NCI-H524 treated with DMSO at 0.1 percent for 48 hours (cell line): ENCODE measurements at regions not wholly inside any gene's neighbourhood (a gene's known extent, or its start where the extent isn't known, plus 50 kb on each side); places are given as distances from the start of the nearest gene placed in this dataset.
"Not testable (repeated sequence)": the region's sequence is repeated elsewhere in the genome, so short reads cannot be mapped to it uniquely, and the experiment has no call there.

ENCODE experiments used
- DNase-seq: peaks from one replicate; lab custom pipeline; 2025; lab: John Stamatoyannopoulos, UW

DNA sequence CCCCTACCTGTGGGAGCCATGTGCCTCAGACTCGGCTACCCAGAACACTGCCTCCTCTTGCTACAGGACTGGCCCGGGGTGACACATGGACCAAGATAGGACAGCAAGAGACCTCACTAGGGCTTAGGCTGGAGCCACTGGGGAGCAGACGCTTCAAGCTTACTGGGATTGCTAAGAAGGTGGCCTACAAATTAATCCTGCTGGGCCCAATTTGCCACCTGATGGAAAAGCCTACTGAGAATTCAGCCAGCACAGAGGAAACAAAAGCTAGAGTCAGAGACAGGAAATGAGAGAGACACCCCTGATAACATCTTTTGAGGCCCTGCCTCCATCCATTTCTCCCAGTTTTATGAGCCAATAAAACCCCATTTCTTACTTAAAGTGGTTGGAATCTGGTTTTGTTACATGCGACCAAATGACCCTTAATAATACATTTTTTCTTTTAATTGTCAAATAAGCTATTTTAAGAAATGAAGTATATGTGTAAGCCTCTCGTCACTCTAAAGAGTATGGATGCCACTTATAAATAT lies 282.1 kb downstream of the CXCL12 start:
- no peak for DNase-seq

DNA sequence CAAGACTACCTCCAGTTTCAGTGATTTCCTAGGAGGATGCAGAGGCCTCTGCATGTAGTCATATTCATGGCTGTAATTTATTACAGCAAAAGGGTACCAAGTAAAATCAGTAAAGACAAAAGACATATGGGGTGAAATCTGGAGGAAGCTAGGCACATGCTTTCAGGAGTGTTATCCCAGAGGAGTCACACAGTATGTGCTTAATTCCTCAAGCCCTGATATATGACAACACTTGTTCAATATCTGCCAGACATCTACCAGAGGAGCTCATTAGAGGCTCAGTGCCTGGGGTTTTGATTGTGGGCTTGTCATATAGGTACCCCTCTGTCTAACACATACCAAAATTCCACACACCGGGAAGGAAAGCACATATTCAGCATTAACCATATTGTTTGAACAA lies 283.8 kb downstream of the CXCL12 start:
- no peak for DNase-seq

DNA sequence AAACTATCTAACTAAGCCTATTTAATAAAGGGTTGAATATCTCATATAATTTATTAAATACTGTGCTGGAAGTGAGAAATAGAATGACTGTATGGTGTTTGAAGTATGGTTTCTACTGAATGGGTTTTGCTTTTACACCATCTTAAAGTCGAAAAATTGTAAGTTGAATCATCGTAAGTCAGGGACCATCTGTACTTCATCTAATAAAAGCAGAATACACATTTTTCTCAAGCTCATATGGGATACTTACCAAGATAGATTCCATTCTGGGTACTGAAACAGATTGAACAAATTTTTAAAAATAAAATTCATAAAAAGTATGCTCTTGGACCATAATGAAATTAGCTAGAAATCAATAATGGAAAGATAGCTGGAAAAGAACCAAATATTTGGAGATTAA lies 285.4 kb downstream of the CXCL12 start:
- DNase-seq, result no peak

DNA sequence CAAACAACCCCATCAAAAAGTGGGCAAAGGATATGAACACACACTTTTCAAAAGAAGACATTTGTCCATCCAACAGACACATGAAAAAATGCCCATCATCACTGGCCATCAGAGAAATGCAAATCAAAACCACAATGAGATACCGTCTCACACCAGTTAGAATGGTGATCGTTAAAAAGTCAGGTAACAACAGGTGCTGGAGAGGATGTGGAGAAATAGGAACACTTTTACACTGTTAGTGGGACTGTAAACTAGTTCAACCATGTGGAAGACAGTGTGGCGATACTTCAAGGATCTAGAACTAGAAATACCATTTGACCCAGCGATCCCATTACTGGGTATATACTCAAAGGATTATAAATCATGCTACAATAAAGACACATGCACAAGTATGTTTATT lies 288.7 kb downstream of the CXCL12 start:
- DNase-seq, result not testable (repeated sequence)

DNA sequence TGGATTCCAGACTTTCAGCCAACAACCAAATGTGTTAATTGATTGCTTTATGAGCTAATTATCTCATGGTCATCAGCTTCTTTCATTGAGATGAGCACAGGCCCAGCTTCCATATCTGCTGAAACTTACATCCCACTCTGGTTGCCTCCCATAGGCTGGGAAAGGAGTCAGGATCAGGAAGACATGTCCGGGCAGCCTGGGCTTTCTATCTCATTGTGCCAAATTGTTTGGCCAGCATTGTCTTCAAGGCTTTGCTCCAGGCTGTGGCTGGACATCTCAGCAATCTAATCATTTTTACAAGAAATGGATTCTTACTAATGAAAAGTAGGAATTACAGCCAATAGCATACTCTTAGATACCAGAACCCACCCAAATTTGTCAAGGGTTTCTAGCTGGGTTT lies 295.2 kb downstream of the CXCL12 start:
- DNase-seq, result no peak

GRCh38 chr10:44087403-44087802 lies 297.5 kb downstream of the CXCL12 start:
- no peak for DNase-seq

GRCh38 chr10:44083719-44084400 lies 301.0 kb downstream of the CXCL12 start:
- no peak for DNase-seq

DNA sequence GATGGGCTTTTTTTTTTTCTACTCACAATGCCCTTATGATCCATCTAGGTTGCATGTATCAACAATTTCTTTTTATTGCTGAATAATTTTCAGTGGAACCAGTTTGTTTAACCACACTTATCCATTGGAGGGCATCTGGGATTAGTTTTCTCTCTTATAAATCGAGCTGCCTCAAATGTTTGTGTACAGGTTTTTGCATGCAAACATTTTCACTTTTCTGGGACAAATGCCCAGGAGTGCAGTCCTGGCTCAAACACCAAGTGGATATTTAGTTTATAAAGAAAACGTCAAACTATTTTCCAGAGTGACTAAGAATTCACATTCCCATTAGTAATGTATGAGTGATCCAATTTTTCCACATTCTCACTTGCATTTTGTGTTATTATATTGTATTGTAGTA lies 313.4 kb downstream of the CXCL12 start:
- no peak for DNase-seq

DNA sequence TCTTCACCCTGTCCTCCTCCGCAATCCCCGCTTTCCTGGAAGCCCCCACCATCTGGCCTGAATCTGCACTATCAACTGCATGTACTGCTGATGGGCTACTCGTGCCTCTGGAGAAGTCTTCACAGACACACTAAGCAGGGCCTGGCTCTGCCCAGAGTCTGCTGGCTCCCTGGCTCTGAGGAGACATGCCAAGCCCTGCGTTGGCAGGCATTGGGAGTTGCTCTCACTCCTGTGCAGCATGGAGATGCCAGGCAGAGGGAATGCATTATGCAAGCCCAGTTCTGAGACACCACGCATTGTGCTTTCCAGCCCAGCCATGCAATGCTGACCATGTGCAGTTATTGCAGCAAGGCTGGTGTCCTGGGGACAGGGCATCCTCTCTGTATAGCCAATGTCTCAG lies 314.6 kb downstream of the CXCL12 start:
- no peak for DNase-seq

DNA sequence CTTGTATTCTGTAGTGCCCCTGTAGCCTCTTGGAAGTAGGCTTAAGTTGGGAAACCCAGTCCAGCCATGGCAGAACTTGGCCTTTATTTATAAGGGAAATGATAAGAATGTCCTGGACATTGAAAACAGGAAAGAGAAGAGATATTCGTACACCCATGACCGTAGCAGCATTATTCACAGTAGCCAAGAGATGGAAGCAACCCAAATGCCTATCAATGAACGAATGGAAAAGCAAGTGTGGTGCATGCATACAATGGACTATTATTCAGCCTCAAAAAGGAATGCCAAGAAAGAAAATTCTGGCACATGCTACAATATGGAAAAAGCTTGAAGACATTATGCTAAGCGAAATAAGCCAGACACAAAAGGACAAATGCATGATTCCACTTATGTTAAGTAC lies 315.3 kb downstream of the CXCL12 start:
- no peak for DNase-seq

GRCh38 chr10:44068716-44069482 lies 316.0 kb downstream of the CXCL12 start:
- no peak for DNase-seq

DNA sequence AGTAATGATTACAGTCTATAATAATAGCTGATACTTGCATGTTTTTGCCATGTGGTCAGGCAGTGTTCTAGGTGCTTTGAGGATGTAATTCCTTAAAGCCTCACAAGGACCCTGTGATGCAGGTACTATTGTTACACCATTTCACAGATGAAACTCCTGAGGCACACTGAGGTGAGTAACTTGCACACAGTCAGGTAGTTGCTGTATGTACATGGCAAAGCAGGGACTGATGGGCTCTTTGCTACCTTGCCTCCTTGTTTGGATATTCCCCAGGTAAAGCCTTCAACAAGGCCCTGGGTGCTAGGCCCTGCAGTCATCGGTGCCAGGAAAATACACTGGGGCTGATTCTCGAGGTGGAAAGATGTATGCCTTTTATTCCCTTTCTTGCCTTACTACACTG lies 317.5 kb downstream of the CXCL12 start:
- DNase-seq, result no peak

DNA sequence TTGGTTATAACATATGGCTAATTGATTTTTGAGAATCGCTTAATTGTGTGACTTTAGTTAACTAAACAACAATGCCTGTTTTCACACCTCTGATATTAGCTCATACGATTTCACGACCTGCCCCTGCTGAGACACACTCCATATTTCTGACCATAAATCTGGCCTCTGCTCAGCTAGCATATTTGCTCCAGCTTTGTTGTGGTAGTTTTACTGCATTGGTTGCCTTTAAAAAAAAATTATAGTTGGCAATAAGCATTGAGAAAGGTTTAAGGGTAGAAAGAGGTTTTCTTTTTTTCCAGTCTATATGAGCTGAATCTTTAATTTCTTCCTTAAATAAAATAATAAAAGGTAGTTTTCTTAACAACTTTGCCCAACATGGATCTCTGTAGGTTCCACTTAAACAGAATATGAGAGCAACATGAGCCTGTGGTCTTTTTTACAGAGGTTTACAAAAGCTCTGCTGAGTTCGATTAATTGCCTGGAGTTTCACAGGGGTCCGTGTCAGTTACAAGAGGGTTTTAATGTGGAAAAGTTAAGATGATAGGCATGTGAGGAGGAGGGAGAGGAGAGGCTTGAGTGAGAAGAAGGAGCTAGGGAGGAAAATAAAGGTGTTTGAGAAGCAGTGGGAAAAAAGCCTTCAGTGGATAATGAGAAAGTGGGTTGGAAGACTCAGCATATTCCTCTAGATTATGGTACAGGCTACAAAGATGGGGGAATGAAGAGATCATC lies 318.2 kb downstream of the CXCL12 start:
- no peak for DNase-seq

- no peak for DNase-seq
Observed at GRCh38 chr10:44065788-44066526, 318.9 kb downstream of the CXCL12 start.

DNA sequence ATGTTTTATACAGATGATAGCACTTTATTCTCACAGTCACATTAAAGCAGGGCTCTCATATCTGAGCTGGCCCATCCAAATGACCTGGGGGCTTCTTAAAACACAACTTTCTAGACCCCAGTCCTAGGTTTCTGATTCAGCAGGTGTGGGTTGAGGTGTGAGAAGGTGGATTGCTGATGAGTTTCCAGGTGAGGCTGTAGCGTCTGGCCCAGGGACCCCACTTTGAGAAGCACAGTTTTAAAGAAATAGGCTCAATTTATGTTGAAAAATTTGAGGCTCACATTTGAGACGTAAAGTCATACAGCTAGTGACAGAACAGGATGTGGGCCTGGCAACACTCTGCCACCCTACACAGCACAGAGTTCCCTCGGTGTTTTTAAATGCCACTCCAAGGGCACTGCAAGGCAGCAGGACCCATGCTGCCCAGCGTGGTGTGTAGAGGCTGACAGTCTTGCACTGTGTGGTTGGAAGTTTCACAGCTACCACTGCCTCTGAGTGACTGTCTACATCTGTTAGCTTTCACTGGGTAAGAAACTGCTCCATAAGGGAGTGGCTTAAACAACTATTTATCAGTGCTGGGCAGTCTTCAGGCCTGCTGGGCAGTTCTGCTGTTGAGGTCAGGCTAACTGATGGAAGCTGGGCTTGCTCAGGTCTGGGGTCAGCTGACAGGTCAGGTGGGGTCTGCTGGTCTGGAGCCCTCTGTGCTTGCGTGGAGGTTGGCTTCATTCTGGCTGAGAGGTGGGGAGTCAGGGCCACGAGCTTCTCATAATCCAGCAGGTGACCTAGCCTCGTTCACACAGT lies 319.7 kb downstream of the CXCL12 start:
- DNase-seq, result no peak

GRCh38 chr10:44064317-44064716 lies 320.6 kb downstream of the CXCL12 start:
- DNase-seq, result no peak

- DNase-seq, result no peak
Observed at GRCh38 chr10:44063686-44064085, 321.2 kb downstream of the CXCL12 start.

- no peak for DNase-seq
Observed at GRCh38 chr10:44060719-44061118, 324.2 kb downstream of the CXCL12 start.

DNA sequence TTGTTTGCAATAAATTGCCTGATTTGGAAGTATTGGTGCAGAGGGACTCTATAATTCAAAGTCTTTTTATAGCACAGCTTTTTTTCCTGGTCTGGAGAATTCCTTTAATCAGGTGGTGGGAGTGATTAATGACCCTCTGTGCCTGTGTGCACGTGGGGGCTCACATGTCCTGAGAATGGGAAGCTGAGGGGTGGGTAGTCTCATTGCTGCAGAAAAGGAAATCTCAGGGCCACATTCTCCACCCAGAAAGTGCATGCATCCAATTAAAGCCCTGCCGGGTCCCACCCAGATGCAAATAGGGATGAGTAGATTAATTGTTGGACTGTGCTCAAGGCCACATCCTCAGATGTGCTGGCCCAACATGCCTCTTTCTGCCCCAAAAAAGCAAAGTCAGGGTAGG lies 324.7 kb downstream of the CXCL12 start:
- DNase-seq, result no peak

GRCh38 chr10:44058259-44058658 lies 326.6 kb downstream of the CXCL12 start:
- no peak for DNase-seq
